ENCODE measurements at regions not wholly inside any gene's neighbourhood (a gene's known extent, or its start where the extent isn't known, plus 50 kb on each side); places are given as distances from the start of the nearest gene placed in this dataset.

- no peaks in the 10 kb centered on the region for H3K4me1 Mint-ChIP-seq (ENCODE audit: low read depth)
- no peak for TF ChIP-seq CTCF (IDR thresholded peaks at IDR 0.05)
- H3K36me3 Mint-ChIP-seq (ENCODE audit: low read depth) = no peaks in the 10 kb centered on the region
- DNase-seq (ENCODE audit: low spot score) = no peak
- no peak overlapping the region for H3K4me3 Mint-ChIP-seq (ENCODE audit: unreplicated experiment)
- H3K27me3 Mint-ChIP-seq (ENCODE audit: low read depth) = peaks cover 7% of the 10 kb centered on the region
- no peak overlapping the region for H3K27ac Mint-ChIP-seq (ENCODE audit: unreplicated experiment)
- H3K9me3 Mint-ChIP-seq (ENCODE audit: low read depth) = peaks cover 11% of the 10 kb centered on the region
These were observed 1189.5 kb downstream of the ZPLD1 start for GRCh38 chr3:103624271-103624670.

GRCh38 chr3:103629391-103629790 lies 1194.6 kb downstream of the ZPLD1 start:
- no peaks in the 10 kb centered on the region for H3K36me3 Mint-ChIP-seq (ENCODE audit: low read depth)
- no peak for TF ChIP-seq CTCF (IDR thresholded peaks at IDR 0.05)
- H3K4me1 Mint-ChIP-seq (ENCODE audit: low read depth) = no peaks in the 10 kb centered on the region
- H3K9me3 Mint-ChIP-seq (ENCODE audit: low read depth) = peaks cover 25% of the 10 kb centered on the region
- no peak for DNase-seq (ENCODE audit: low spot score)
- H3K27ac Mint-ChIP-seq (ENCODE audit: unreplicated experiment) = no peak overlapping the region
- peaks cover 2% of the 10 kb centered on the region for H3K27me3 Mint-ChIP-seq (ENCODE audit: low read depth)
- no peak overlapping the region for H3K4me3 Mint-ChIP-seq (ENCODE audit: unreplicated experiment)

GRCh38 chr3:103644450-103644849 lies 1209.6 kb downstream of the ZPLD1 start:
- H3K27me3 Mint-ChIP-seq (ENCODE audit: low read depth) = peaks cover 11% of the 10 kb centered on the region
- no peak for DNase-seq (ENCODE audit: low spot score)
- H3K36me3 Mint-ChIP-seq (ENCODE audit: low read depth) = no peaks in the 10 kb centered on the region
- H3K4me3 Mint-ChIP-seq (ENCODE audit: unreplicated experiment) = no peak overlapping the region
- no peak for TF ChIP-seq CTCF (IDR thresholded peaks at IDR 0.05)
- no peak overlapping the region for H3K27ac Mint-ChIP-seq (ENCODE audit: unreplicated experiment)
- H3K9me3 Mint-ChIP-seq (ENCODE audit: low read depth) = no peaks in the 10 kb centered on the region
- no peaks in the 10 kb centered on the region for H3K4me1 Mint-ChIP-seq (ENCODE audit: low read depth)

- Mint-ChIP-seq H3K27ac (ENCODE audit: unreplicated experiment) (no peak overlapping the region), H3K27me3 (ENCODE audit: low read depth) (peaks cover 7% of the 10 kb centered on the region), H3K9me3 (ENCODE audit: low read depth) (no peaks in the 10 kb centered on the region), H3K4me3 (ENCODE audit: unreplicated experiment) (no peak overlapping the region), H3K4me1 (ENCODE audit: low read depth) (no peaks in the 10 kb centered on the region), H3K36me3 (ENCODE audit: low read depth) (no peaks in the 10 kb centered on the region)
- no peak for TF ChIP-seq CTCF (IDR thresholded peaks at IDR 0.05)
- DNase-seq (ENCODE audit: low spot score) = no peak
These were observed 1219.2 kb downstream of the ZPLD1 start for GRCh38 chr3:103653996-103654395.

- TF ChIP-seq CTCF (IDR thresholded peaks at IDR 0.05) = no peak
- no peak overlapping the region for H3K4me3 Mint-ChIP-seq (ENCODE audit: unreplicated experiment)
- H3K27ac Mint-ChIP-seq (ENCODE audit: unreplicated experiment) = no peak overlapping the region
- H3K27me3 Mint-ChIP-seq (ENCODE audit: low read depth) = peaks cover 11% of the 10 kb centered on the region
- no peaks in the 10 kb centered on the region for H3K9me3 Mint-ChIP-seq (ENCODE audit: low read depth)
- no peak for DNase-seq (ENCODE audit: low spot score)
- no peaks in the 10 kb centered on the region for H3K36me3 Mint-ChIP-seq (ENCODE audit: low read depth)
- no peaks in the 10 kb centered on the region for H3K4me1 Mint-ChIP-seq (ENCODE audit: low read depth)
These were observed 1222.9 kb downstream of the ZPLD1 start for GRCh38 chr3:103657756-103658155.
